ENCODE measurements at regions not wholly inside any gene's neighbourhood (a gene's known extent, or its start where the extent isn't known, plus 50 kb on each side); places are given as distances from the start of the nearest gene placed in this dataset.

DNA sequence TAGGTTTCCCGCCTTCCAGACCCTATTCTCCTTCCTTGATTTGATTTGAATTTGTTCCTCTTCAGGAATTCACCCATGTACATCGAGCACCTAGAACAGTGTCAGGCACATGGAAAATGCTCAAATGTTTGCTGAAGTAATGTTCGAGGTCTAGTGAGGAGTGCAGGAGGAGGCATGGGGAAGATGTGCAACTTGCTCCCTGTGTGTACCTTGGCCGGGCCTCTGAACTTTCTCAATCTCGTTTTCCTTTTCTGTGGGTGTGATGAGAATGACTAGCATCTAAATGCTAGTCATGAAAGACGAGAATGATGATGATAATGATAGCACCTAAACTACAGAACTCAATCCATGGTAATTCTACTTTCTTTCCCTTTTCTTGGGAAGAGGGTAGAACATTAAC lies 279.1 kb upstream of the PLET1 start:
- POLR2A ChIA-PET (ENCODE audit: unreplicated experiment), result no interaction called here
- no TSS peak for BruUV-seq (replicated peaks)
- no peak overlapping the region for H2BK120ac ChIP-seq (ENCODE audit: low read depth, low read length)
- TF ChIP-seq SMC3 (IDR thresholded peaks at IDR 0.05; ENCODE audit: low read depth, low read length) (no peak), BHLHE40 (IDR thresholded peaks at IDR 0.05; ENCODE audit: low read depth, low read length) (no peak), POLR2A (IDR thresholded peaks at IDR 0.05; ENCODE audit: low read depth, low read length) (no peak), MAZ (IDR thresholded peaks at IDR 0.05; ENCODE audit: borderline replicate concordance, low read depth, low read length) (no peak), MAFK (IDR thresholded peaks at IDR 0.05; ENCODE audit: low read depth, low read length) (no peak), NFE2L2 (IDR thresholded peaks at IDR 0.05; ENCODE audit: low read depth, low read length) (no peak), RFX5 (IDR thresholded peaks at IDR 0.05; ENCODE audit: low read depth, low read length) (no peak), FOS (IDR thresholded peaks at IDR 0.05; ENCODE audit: low read depth, low read length) (no peak), RAD21 (IDR thresholded peaks at IDR 0.05; ENCODE audit: low read length) (no peak), CEBPB (IDR thresholded peaks at IDR 0.05; ENCODE audit: low read depth, low read length) (no peak), CHD1 (IDR thresholded peaks at IDR 0.05; ENCODE audit: low read depth, low read length) (no peak), MXI1 (IDR thresholded peaks at IDR 0.05; ENCODE audit: borderline replicate concordance, low read depth, low read length) (no peak), RCOR1 (IDR thresholded peaks at IDR 0.05; ENCODE audit: insufficient replicate concordance, low read length) (no peak)
- TF ChIP-seq, protein P1, sequence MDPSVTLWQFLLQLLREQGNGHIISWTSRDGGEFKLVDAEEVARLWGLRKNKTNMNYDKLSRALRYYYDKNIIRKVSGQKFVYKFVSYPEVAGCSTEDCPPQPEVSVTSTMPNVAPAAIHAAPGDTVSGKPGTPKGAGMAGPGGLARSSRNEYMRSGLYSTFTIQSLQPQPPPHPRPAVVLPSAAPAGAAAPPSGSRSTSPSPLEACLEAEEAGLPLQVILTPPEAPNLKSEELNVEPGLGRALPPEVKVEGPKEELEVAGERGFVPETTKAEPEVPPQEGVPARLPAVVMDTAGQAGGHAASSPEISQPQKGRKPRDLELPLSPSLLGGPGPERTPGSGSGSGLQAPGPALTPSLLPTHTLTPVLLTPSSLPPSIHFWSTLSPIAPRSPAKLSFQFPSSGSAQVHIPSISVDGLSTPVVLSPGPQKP (IDR thresholded peaks at IDR 0.05; ENCODE audit: borderline replicate concordance, low read depth, low read length), result no peak
- TF ChIP-seq, protein P2, sequence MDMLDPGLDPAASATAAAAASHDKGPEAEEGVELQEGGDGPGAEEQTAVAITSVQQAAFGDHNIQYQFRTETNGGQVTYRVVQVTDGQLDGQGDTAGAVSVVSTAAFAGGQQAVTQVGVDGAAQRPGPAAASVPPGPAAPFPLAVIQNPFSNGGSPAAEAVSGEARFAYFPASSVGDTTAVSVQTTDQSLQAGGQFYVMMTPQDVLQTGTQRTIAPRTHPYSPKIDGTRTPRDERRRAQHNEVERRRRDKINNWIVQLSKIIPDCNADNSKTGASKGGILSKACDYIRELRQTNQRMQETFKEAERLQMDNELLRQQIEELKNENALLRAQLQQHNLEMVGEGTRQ (IDR thresholded peaks at IDR 0.05; ENCODE audit: low read depth, low read length), result no peak
- TF ChIP-seq, protein P3, sequence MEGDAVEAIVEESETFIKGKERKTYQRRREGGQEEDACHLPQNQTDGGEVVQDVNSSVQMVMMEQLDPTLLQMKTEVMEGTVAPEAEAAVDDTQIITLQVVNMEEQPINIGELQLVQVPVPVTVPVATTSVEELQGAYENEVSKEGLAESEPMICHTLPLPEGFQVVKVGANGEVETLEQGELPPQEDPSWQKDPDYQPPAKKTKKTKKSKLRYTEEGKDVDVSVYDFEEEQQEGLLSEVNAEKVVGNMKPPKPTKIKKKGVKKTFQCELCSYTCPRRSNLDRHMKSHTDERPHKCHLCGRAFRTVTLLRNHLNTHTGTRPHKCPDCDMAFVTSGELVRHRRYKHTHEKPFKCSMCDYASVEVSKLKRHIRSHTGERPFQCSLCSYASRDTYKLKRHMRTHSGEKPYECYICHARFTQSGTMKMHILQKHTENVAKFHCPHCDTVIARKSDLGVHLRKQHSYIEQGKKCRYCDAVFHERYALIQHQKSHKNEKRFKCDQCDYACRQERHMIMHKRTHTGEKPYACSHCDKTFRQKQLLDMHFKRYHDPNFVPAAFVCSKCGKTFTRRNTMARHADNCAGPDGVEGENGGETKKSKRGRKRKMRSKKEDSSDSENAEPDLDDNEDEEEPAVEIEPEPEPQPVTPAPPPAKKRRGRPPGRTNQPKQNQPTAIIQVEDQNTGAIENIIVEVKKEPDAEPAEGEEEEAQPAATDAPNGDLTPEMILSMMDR (conservative IDR thresholded peaks at IDR 0.05; ENCODE audit: low read depth, low read length), result no peak
- no peaks in the 10 kb centered on the region for H3K36me3 ChIP-seq (ENCODE audit: control insufficient read depth, insufficient read depth, low read length)
- no peak overlapping the region for H3K14ac ChIP-seq (replicated peaks; ENCODE audit: low read depth, low read length)
- no peak for ATAC-seq (ENCODE audit: low read depth)
- no peak overlapping the region for H4K91ac ChIP-seq (ENCODE audit: insufficient read depth, low read depth, low read length)
- dilution Hi-C loops (cut with HindIII; ENCODE audit: low sequenced_read_pairs, unreplicated experiment) (no loop called here), in situ Hi-C loops (cut with MboI; ENCODE audit: low sequenced_read_pairs) (no loop called here), intact Hi-C loops (cut with micrococcal nuclease) (no loop called here)
- H2BK5ac ChIP-seq (ENCODE audit: low read depth, low read length, poor library complexity, severe bottlenecking), result no peak overlapping the region
- H2BK20ac ChIP-seq (ENCODE audit: low read depth, low read length), result no peak overlapping the region
- H3K79me1 ChIP-seq (ENCODE audit: low read depth in 1 of 2, low read length in 2 of 2), result no peaks in the 10 kb centered on the region
- no peaks in the 10 kb centered on the region for H3K4me1 ChIP-seq (ENCODE audit: control insufficient read depth, insufficient read depth, low read length)
- no peak overlapping the region for H3K27ac ChIP-seq (ENCODE audit: insufficient read depth, low read length)
- H3K56ac ChIP-seq (ENCODE audit: extremely low read depth, insufficient read depth, low read length), result no peak overlapping the region
- no peak overlapping the region for H4K5ac ChIP-seq (ENCODE audit: low read depth, low read length)
- no peak overlapping the region for H2AK9ac ChIP-seq (replicated peaks; ENCODE audit: low read depth, low read length, poor library complexity)
- no peak overlapping the region for H3K23ac ChIP-seq (ENCODE audit: low read depth, low read length)
- no peak overlapping the region for H2AK5ac ChIP-seq (ENCODE audit: low read depth, low read length)
- no peak overlapping the region for H2BK15ac ChIP-seq (ENCODE audit: low read depth, low read length)
- no peak overlapping the region for H3K4ac ChIP-seq (ENCODE audit: low read depth, low read length)
- no CpG with 5 or more reads among the region's 6 CpGs for WGBS, 2 experiments (ENCODE audit: extremely low coverage in 2 of 2, insufficient read length in 1 of 2)
- no peak overlapping the region for H3K4me2 ChIP-seq (ENCODE audit: low read depth, low read length)
- H3K27me3 ChIP-seq (ENCODE audit: control insufficient read depth, insufficient read depth, low read length), result peaks cover 13% of the 10 kb centered on the region
- H3K9me1 ChIP-seq (ENCODE audit: insufficient read depth, low read length), result no peaks in the 10 kb centered on the region
- DNase-seq, result no peak
- no peak overlapping the region for H2AFZ ChIP-seq (replicated peaks; ENCODE audit: low read length, poor library complexity)
- H4K8ac ChIP-seq (ENCODE audit: low read depth in 2 of 2, low read length in 2 of 2), result no peak overlapping the region
- no peaks in the 10 kb centered on the region for H4K20me1 ChIP-seq (ENCODE audit: insufficient read depth, low read length)
- CTCF ChIA-PET, result interaction anchor here (1.4 kb wide), 1 partner anchor 16 kb away, joined by 3 read pairs; no protein-coding TSS in a partner anchor
- H3K9ac ChIP-seq (ENCODE audit: low read depth, low read length), result no peak overlapping the region
- no peaks in the 10 kb centered on the region for H3K9me3 ChIP-seq (ENCODE audit: control insufficient read depth, insufficient read depth, low read length)
- no peak overlapping the region for H3K18ac ChIP-seq (ENCODE audit: low read depth, low read length)
- no peak overlapping the region for H3K4me3 ChIP-seq (ENCODE audit: insufficient read depth, low read depth, low read length)
